ENCODE measurements at regions not wholly inside any gene's neighbourhood (a gene's known extent, or its start where the extent isn't known, plus 50 kb on each side); places are given as distances from the start of the nearest gene placed in this dataset.

GRCh38 chr11:19389787-19390303 lies 149.1 kb upstream of the E2F8 start:
- ATAC-seq, result no peak
- DNase-seq, result no peak
- H3K36me3 Mint-ChIP-seq (ENCODE audit: low read depth), result no peaks in the 10 kb centered on the region
- H3K9me3 Mint-ChIP-seq (ENCODE audit: low read depth), result peaks cover 3% of the 10 kb centered on the region
- H3K4me1 Mint-ChIP-seq, result peaks cover 4% of the 10 kb centered on the region
- no peak overlapping the region for H3K4me3 Mint-ChIP-seq
- no peak overlapping the region for H3K27ac Mint-ChIP-seq
- ChIA-PET POLR2A (no interaction called here), CTCF (no interaction called here)
- peaks cover 20% of the 10 kb centered on the region for H3K27me3 Mint-ChIP-seq
- intact Hi-C loops (cut with DNase I, micrococcal nuclease), result no loop called here

GRCh38 chr11:19382131-19382611 lies 141.4 kb upstream of the E2F8 start:
- no peaks in the 10 kb centered on the region for H3K36me3 Mint-ChIP-seq (ENCODE audit: low read depth)
- H3K27me3 Mint-ChIP-seq, result peaks cover 15% of the 10 kb centered on the region
- no peak for DNase-seq
- ChIA-PET CTCF (interaction anchor here (0.6 kb wide), 1 partner anchor 23 kb away, joined by 3 read pairs; no protein-coding TSS in a partner anchor), POLR2A (no interaction called here)
- H3K9me3 Mint-ChIP-seq (ENCODE audit: low read depth), result no peaks in the 10 kb centered on the region
- intact Hi-C loops (cut with DNase I, micrococcal nuclease), result no loop called here
- H3K4me3 Mint-ChIP-seq, result no peak overlapping the region
- no peak overlapping the region for H3K27ac Mint-ChIP-seq
- ATAC-seq, result no peak
- no peaks in the 10 kb centered on the region for H3K4me1 Mint-ChIP-seq

GRCh38 chr11:19380375-19380774 lies 139.6 kb upstream of the E2F8 start:
- ATAC-seq (no peak), DNase-seq (no peak)
- Mint-ChIP-seq H3K4me1 (no peaks in the 10 kb centered on the region), H3K4me3 (no peak overlapping the region), H3K27me3 (peaks cover 12% of the 10 kb centered on the region), H3K27ac (no peak overlapping the region), H3K36me3 (ENCODE audit: low read depth) (no peaks in the 10 kb centered on the region), H3K9me3 (ENCODE audit: low read depth) (no peaks in the 10 kb centered on the region)
- CTCF ChIA-PET, result no interaction called here
- POLR2A ChIA-PET, result no interaction called here
- intact Hi-C loops (cut with DNase I, micrococcal nuclease), result no loop called here

GRCh38 chr11:19379465-19379864 lies 138.7 kb upstream of the E2F8 start:
- Mint-ChIP-seq H3K4me1 (no peaks in the 10 kb centered on the region), H3K36me3 (ENCODE audit: low read depth) (no peaks in the 10 kb centered on the region), H3K27ac (no peak overlapping the region), H3K27me3 (peaks cover 18% of the 10 kb centered on the region), H3K4me3 (no peak overlapping the region), H3K9me3 (ENCODE audit: low read depth) (no peaks in the 10 kb centered on the region)
- ChIA-PET CTCF (no interaction called here), POLR2A (no interaction called here)
- intact Hi-C loops (cut with DNase I, micrococcal nuclease), result no loop called here
- DNase-seq (no peak), ATAC-seq (no peak)

GRCh38 chr11:19378814-19379213 lies 138.1 kb upstream of the E2F8 start:
- intact Hi-C loops (cut with DNase I, micrococcal nuclease), result no loop called here
- no peak overlapping the region for H3K27ac Mint-ChIP-seq
- POLR2A ChIA-PET, result no interaction called here
- no peak overlapping the region for H3K4me3 Mint-ChIP-seq
- no peaks in the 10 kb centered on the region for H3K36me3 Mint-ChIP-seq (ENCODE audit: low read depth)
- CTCF ChIA-PET, result no interaction called here
- no peaks in the 10 kb centered on the region for H3K4me1 Mint-ChIP-seq
- DNase-seq (no peak), ATAC-seq (no peak)
- H3K27me3 Mint-ChIP-seq, result peaks cover 20% of the 10 kb centered on the region
- no peaks in the 10 kb centered on the region for H3K9me3 Mint-ChIP-seq (ENCODE audit: low read depth)

- Mint-ChIP-seq H3K27me3 (peaks cover 24% of the 10 kb centered on the region), H3K4me1 (no peaks in the 10 kb centered on the region), H3K36me3 (ENCODE audit: low read depth) (no peaks in the 10 kb centered on the region), H3K9me3 (ENCODE audit: low read depth) (no peaks in the 10 kb centered on the region), H3K4me3 (no peak overlapping the region), H3K27ac (no peak overlapping the region)
- DNase-seq (no peak), ATAC-seq (no peak)
- CTCF ChIA-PET, result interaction anchor here (0.5 kb wide), 1 partner anchor 1660 kb away, joined by 4 read pairs; no protein-coding TSS in a partner anchor
- POLR2A ChIA-PET, result no interaction called here
- intact Hi-C loops (cut with DNase I, micrococcal nuclease), result no loop called here
Measured at GRCh38 chr11:19377881-19378280, 137.1 kb upstream of the E2F8 start.

GRCh38 chr11:19375440-19375839 lies 134.7 kb upstream of the E2F8 start:
- DNase-seq, result no peak
- H3K27me3 Mint-ChIP-seq, result peaks cover 28% of the 10 kb centered on the region
- intact Hi-C loops (cut with DNase I, micrococcal nuclease), result no loop called here
- no peaks in the 10 kb centered on the region for H3K9me3 Mint-ChIP-seq (ENCODE audit: low read depth)
- H3K27ac Mint-ChIP-seq, result no peak overlapping the region
- CTCF ChIA-PET, result interaction anchor here (0.7 kb wide), 1 partner anchor 313 kb away, joined by 3 read pairs; no protein-coding TSS in a partner anchor
- H3K36me3 Mint-ChIP-seq (ENCODE audit: low read depth), result no peaks in the 10 kb centered on the region
- ATAC-seq, result no peak
- H3K4me3 Mint-ChIP-seq, result no peak overlapping the region
- POLR2A ChIA-PET, result no interaction called here
- H3K4me1 Mint-ChIP-seq, result no peaks in the 10 kb centered on the region

- H3K4me1 Mint-ChIP-seq, result no peaks in the 10 kb centered on the region
- no peaks in the 10 kb centered on the region for H3K9me3 Mint-ChIP-seq (ENCODE audit: low read depth)
- ATAC-seq, result no peak
- ChIA-PET CTCF (interaction anchor here (0.6 to 1.2 kb wide), 2 partner anchors 10 to 63 kb away, joined by 3 read pairs; no protein-coding TSS in a partner anchor), POLR2A (no interaction called here)
- no peaks in the 10 kb centered on the region for H3K36me3 Mint-ChIP-seq (ENCODE audit: low read depth)
- H3K27me3 Mint-ChIP-seq, result peaks cover 29% of the 10 kb centered on the region
- DNase-seq, result no peak
- H3K27ac Mint-ChIP-seq, result no peak overlapping the region
- intact Hi-C loops (cut with DNase I, micrococcal nuclease), result no loop called here
- H3K4me3 Mint-ChIP-seq, result no peak overlapping the region
Measured at GRCh38 chr11:19374151-19374569, 133.4 kb upstream of the E2F8 start.

GRCh38 chr11:19372381-19372780 lies 131.6 kb upstream of the E2F8 start:
- POLR2A ChIA-PET, result no interaction called here
- H3K4me3 Mint-ChIP-seq, result no peak overlapping the region
- DNase-seq (no peak), ATAC-seq (no peak)
- H3K36me3 Mint-ChIP-seq (ENCODE audit: low read depth), result no peaks in the 10 kb centered on the region
- intact Hi-C loops (cut with DNase I, micrococcal nuclease), result no loop called here
- H3K27me3 Mint-ChIP-seq, result peaks cover 33% of the 10 kb centered on the region
- no peaks in the 10 kb centered on the region for H3K9me3 Mint-ChIP-seq (ENCODE audit: low read depth)
- no peaks in the 10 kb centered on the region for H3K4me1 Mint-ChIP-seq
- H3K27ac Mint-ChIP-seq, result no peak overlapping the region
- CTCF ChIA-PET, result no interaction called here

GRCh38 chr11:19370100-19370861 lies 129.5 kb upstream of the E2F8 start:
- Mint-ChIP-seq H3K36me3 (ENCODE audit: low read depth) (no peaks in the 10 kb centered on the region), H3K27me3 (peaks cover 29% of the 10 kb centered on the region), H3K9me3 (ENCODE audit: low read depth) (no peaks in the 10 kb centered on the region), H3K4me1 (no peaks in the 10 kb centered on the region), H3K27ac (no peak overlapping the region), H3K4me3 (no peak overlapping the region)
- intact Hi-C loops (cut with DNase I, micrococcal nuclease), result no loop called here
- ATAC-seq, result no peak
- ChIA-PET POLR2A (no interaction called here), CTCF (interaction anchor here (0.8 kb wide), 1 partner anchor 123 kb away, joined by 3 read pairs; no protein-coding TSS in a partner anchor)
- DNase-seq, result no peak

GRCh38 chr11:19368726-19369375 lies 128.1 kb upstream of the E2F8 start:
- Mint-ChIP-seq H3K27me3 (peaks cover 24% of the 10 kb centered on the region), H3K4me1 (no peaks in the 10 kb centered on the region), H3K9me3 (ENCODE audit: low read depth) (no peaks in the 10 kb centered on the region), H3K4me3 (no peak overlapping the region), H3K27ac (no peak overlapping the region), H3K36me3 (ENCODE audit: low read depth) (no peaks in the 10 kb centered on the region)
- ATAC-seq (no peak), DNase-seq (no peak)
- CTCF ChIA-PET, result no interaction called here
- intact Hi-C loops (cut with DNase I, micrococcal nuclease), result no loop called here
- POLR2A ChIA-PET, result no interaction called here

Data from activated CD4-positive, alpha-beta T cell treated with anti-CD3 and anti-CD28 coated beads for 36 hours (primary cell).